H1 (cell line): ENCODE measurements at regions not wholly inside any gene's neighbourhood (a gene's known extent, or its start where the extent isn't known, plus 50 kb on each side); places are given as distances from the start of the nearest gene placed in this dataset.

ENCODE experiments used
- CTCF ChIA-PET: fragments of 300-600 bp; sonication (Branson Sonifier 250); formaldehyde crosslinking; loops from one replicate; lab custom pipeline; 2021; ENCODE audit not compliant: partially characterized antibody; lab: Charles Lee
- POLR2A ChIA-PET: fragments of 300-600 bp; sonication (Branson Sonifier 250); formaldehyde crosslinking; loops from one replicate; lab custom pipeline; 2021; ENCODE audit warnings: inconsistent platforms; ENCODE audit not compliant: partially characterized antibody; lab: Charles Lee
- DNase-seq, 2 experiments: peaks; one replicate each; pipeline versions ENCODE4 v3.0.0 to v3.0.0-alpha.2; 2010 to 2022; ENCODE audit warnings: low spot score in 2 of 2, low read depth in 1 of 2, mixed read lengths in 1 of 2
- FAIRE-seq: peaks from 2 replicates; lab custom pipeline; 2011; peaks lifted over from hg19 to GRCh38; lab: Jason Lieb, UNC
- H2AFZ ChIP-seq: 2 replicates; pipeline ENCODE4 v1.8.1; 2012; ENCODE audit warnings: low read length, inconsistent platforms
- H2AK5ac ChIP-seq: 2 replicates; pipeline ENCODE4 v1.6.1; 2013; ENCODE audit warnings: low read depth, low read length
- H2BK120ac ChIP-seq: replicated peaks from 2 replicates; pipeline ENCODE3; 2013; ENCODE audit warnings: low read depth, low read length, inconsistent platforms
- H2BK12ac ChIP-seq: 2 replicates; pipeline ENCODE4 v1.6.1; 2013; ENCODE audit warnings: low read depth, low read length
- H2BK15ac ChIP-seq: 2 replicates; pipeline ENCODE4 v1.6.1; 2013; ENCODE audit warnings: low read length
- H2BK20ac ChIP-seq: 2 replicates; pipeline ENCODE4 v1.6.1; 2013; ENCODE audit warnings: low read length
- H2BK5ac ChIP-seq: 2 replicates; pipeline ENCODE4 v1.6.1; 2013; ENCODE audit warnings: low read depth, low read length
- H3K14ac ChIP-seq: 2 replicates; pipeline ENCODE4 v1.6.1; 2013; ENCODE audit warnings: inconsistent platforms; ENCODE audit not compliant: insufficient read length
- H3K18ac ChIP-seq: 2 replicates; pipeline ENCODE4 v1.6.1; 2013; ENCODE audit warnings: low read length; ENCODE audit errors: extremely low read depth
- H3K23ac ChIP-seq: 2 replicates; pipeline ENCODE4 v1.6.1; 2013; ENCODE audit warnings: inconsistent platforms; ENCODE audit not compliant: insufficient read length
- H3K23me2 ChIP-seq: 2 replicates; pipeline ENCODE4 v1.6.1; 2013; ENCODE audit warnings: low read depth, low read length
- H3K27ac ChIP-seq: 2 replicates; pipeline ENCODE4 v1.6.1; 2011; ENCODE audit warnings: low read depth, low read length, inconsistent platforms
- H3K27me3 ChIP-seq, 4 experiments: replicated peaks in 1 of 4; 1 replicate in 1 of 4; 2 replicates in 3 of 4; pipeline versions ENCODE4 v1.6.1 to v1.8.1; 2011 to 2013; ENCODE audit warnings: low read length in 3 of 4, mild to moderate bottlenecking in 3 of 4, inconsistent platforms in 2 of 4, mixed read lengths in 2 of 4, moderate library complexity in 1 of 4; ENCODE audit not compliant: control insufficient read depth in 3 of 4, insufficient read depth in 3 of 4; ENCODE audit errors: extremely low read depth in 1 of 4
- H3K36me3 ChIP-seq, 4 experiments: 2 replicates each; pipeline versions ENCODE4 v1.6.1 to v1.8.1; 2011 to 2013; ENCODE audit warnings: mild to moderate bottlenecking in 4 of 4, low read length in 3 of 4, moderate library complexity in 2 of 4, control low read depth in 1 of 4, inconsistent platforms in 1 of 4; ENCODE audit not compliant: insufficient read depth in 4 of 4, control insufficient read depth in 2 of 4
- H3K4ac ChIP-seq: replicated peaks from 2 replicates; pipeline ENCODE3; 2013; ENCODE audit warnings: low read length, low read depth, mixed read lengths, inconsistent platforms; ENCODE audit not compliant: insufficient read length
- H3K4me1 ChIP-seq, 4 experiments: replicated peaks in 1 of 4; 1 replicate in 1 of 4; 2 replicates in 3 of 4; pipeline versions ENCODE4 v1.6.1 to v1.8.1; 2011 to 2013; ENCODE audit warnings: low read length in 3 of 4, inconsistent platforms in 2 of 4, mixed read lengths in 1 of 4; ENCODE audit not compliant: insufficient read depth in 4 of 4, control insufficient read depth in 3 of 4
- H3K4me2 ChIP-seq, 2 experiments: 2 replicates each; pipeline versions ENCODE4 v1.6.1 to v1.8.1; 2011 to 2013; ENCODE audit warnings: low read depth in 2 of 2, low read length in 2 of 2, control low read depth in 1 of 2, inconsistent platforms in 1 of 2, mild to moderate bottlenecking in 1 of 2; ENCODE audit not compliant: insufficient read depth in 1 of 2
- H3K4me3 ChIP-seq, 4 experiments: fragments of 200-600, 300-600 bp in 1 of 4; sonication (generic), shearing (Covaris generic), sonication (Bioruptor Twin) in 1 of 4; 2 replicates each; pipeline versions ENCODE4 v1.5.1 to v1.8.1; 2011 to 2016; ENCODE audit warnings: low read length in 4 of 4, low read depth in 3 of 4, control low read depth in 2 of 4, inconsistent platforms in 2 of 4, mild to moderate bottlenecking in 2 of 4, mixed read lengths in 1 of 4, moderate library complexity in 1 of 4; ENCODE audit not compliant: insufficient read depth in 2 of 4; ENCODE audit errors: extremely low read depth in 1 of 4
- H3K56ac ChIP-seq: replicated peaks from 2 replicates; pipeline ENCODE3; 2013; ENCODE audit warnings: low read depth, mild to moderate bottlenecking, mixed read lengths, low read length, inconsistent platforms; ENCODE audit not compliant: insufficient read length
- H3K79me1 ChIP-seq: 2 replicates; pipeline ENCODE4 v1.6.1; 2013; ENCODE audit warnings: low read depth, low read length, control low read depth
- H3K79me2 ChIP-seq, 2 experiments: 2 replicates each; pipeline versions ENCODE4 v1.6.1 to v1.8.1; 2012 to 2013; ENCODE audit warnings: low read length in 2 of 2, mild to moderate bottlenecking in 2 of 2, inconsistent platforms in 1 of 2; ENCODE audit not compliant: insufficient read depth in 2 of 2, control insufficient read depth in 1 of 2
- H3K9ac ChIP-seq, 4 experiments: replicated peaks in 1 of 4; 1 replicate in 1 of 4; 2 replicates in 3 of 4; pipeline versions ENCODE4 v1.6.1 to v1.8.1; 2011 to 2013; ENCODE audit warnings: low read depth in 3 of 4, low read length in 3 of 4, control low read depth in 2 of 4, mild to moderate bottlenecking in 2 of 4, moderate library complexity in 2 of 4, inconsistent platforms in 1 of 4; ENCODE audit errors: extremely low read depth in 1 of 4
- H3K9me3 ChIP-seq, 2 experiments: 2 replicates each; pipeline versions ENCODE4 v1.6.1 to v1.8.1; 2012 to 2013; ENCODE audit warnings: mild to moderate bottlenecking in 2 of 2, moderate library complexity in 2 of 2, control low read depth in 1 of 2, inconsistent platforms in 1 of 2, low read depth in 1 of 2, low read length in 1 of 2, mixed read lengths in 1 of 2; ENCODE audit not compliant: insufficient read depth in 2 of 2
- H4K20me1 ChIP-seq, 2 experiments: replicated peaks in 1 of 2; 2 replicates each; pipeline versions ENCODE3 to v1.8.1; 2011 to 2013; ENCODE audit warnings: inconsistent platforms in 2 of 2, low read length in 2 of 2, mild to moderate bottlenecking in 1 of 2; ENCODE audit not compliant: insufficient read depth in 2 of 2, control insufficient read depth in 1 of 2
- H4K5ac ChIP-seq: 2 replicates; pipeline ENCODE4 v1.6.1; 2013; ENCODE audit warnings: low read length, low read depth, mixed read lengths, inconsistent platforms; ENCODE audit not compliant: insufficient read length
- H4K8ac ChIP-seq: 2 replicates; pipeline ENCODE4 v1.8.0; 2013; ENCODE audit warnings: mild to moderate bottlenecking, moderate library complexity, low read length, inconsistent platforms; ENCODE audit not compliant: insufficient read depth; ENCODE audit errors: extremely low read depth
- H4K91ac ChIP-seq: replicated peaks from 2 replicates; pipeline ENCODE3; 2013; ENCODE audit warnings: low read length, mixed read lengths, inconsistent platforms; ENCODE audit not compliant: insufficient read length
- GTF2F1 ChIP-seq: IDR thresholded peaks from 2 replicates; pipeline ENCODE4 v1.6.1; 2012; ENCODE audit warnings: low read depth, low read length, improper control_type of control experiment, borderline replicate concordance
- KDM4A ChIP-seq: IDR thresholded peaks from one replicate; pipeline ENCODE4 v1.7.1; 2012; ENCODE audit warnings: low read depth, mild to moderate bottlenecking, moderate library complexity, low read length, inconsistent platforms; ENCODE audit not compliant: severe bottlenecking
- MAFK ChIP-seq: IDR thresholded peaks from 2 replicates; pipeline ENCODE4 v1.6.1; 2012; ENCODE audit warnings: low read depth, mild to moderate bottlenecking, improper control_type of control experiment, low read length
- POLR2A ChIP-seq, 2 experiments: IDR thresholded peaks; 1 replicate in 1 of 2; 2 replicates in 1 of 2; pipeline ENCODE4 v1.6.1; 2011; ENCODE audit warnings: low read depth in 2 of 2, low read length in 2 of 2, mild to moderate bottlenecking in 2 of 2; ENCODE audit errors: control extremely low read depth in 1 of 2
- RBBP5 ChIP-seq: IDR thresholded peaks from 2 replicates; pipeline ENCODE4 v1.7.1; 2012; ENCODE audit warnings: low read depth, mild to moderate bottlenecking, inconsistent platforms, low read length, moderate library complexity, borderline replicate concordance
- RXRA ChIP-seq: IDR thresholded peaks from 2 replicates; pipeline ENCODE4 v1.6.1; 2011; ENCODE audit warnings: low read depth, mild to moderate bottlenecking, low read length, moderate library complexity; ENCODE audit not compliant: insufficient read depth
- SIRT6 ChIP-seq: IDR thresholded peaks from one replicate; pipeline ENCODE4 v1.7.1; 2012; ENCODE audit warnings: low read length, inconsistent platforms
- SP4 ChIP-seq: IDR thresholded peaks from 2 replicates; pipeline ENCODE4 v1.6.1; 2012; ENCODE audit warnings: low read length, inconsistent platforms
- SUZ12 ChIP-seq: fragments of 200-600 bp; sonication (generic); IDR thresholded peaks from 2 replicates; pipeline ENCODE4 v1.6.1; 2012; ENCODE audit warnings: mild to moderate bottlenecking, inconsistent platforms, low read length, moderate library complexity, mixed read lengths
- WGBS, 2 experiments: shearing (Covaris generic) in 1 of 2; methylation state at CpG; one replicate each; pipeline versions ENCODE4 v1.1.6 to v1.1.7; 2013 to 2015; ENCODE audit warnings: low lambda C conversion rate in 2 of 2, mixed read lengths in 2 of 2, inconsistent platforms in 1 of 2, low coverage in 1 of 2, missing lambda C conversion rate in 1 of 2; ENCODE audit not compliant: insufficient replicate concordance in 2 of 2, insufficient coverage in 1 of 2, insufficient read length in 1 of 2; ENCODE audit errors: extremely low coverage in 1 of 2, missing lambda C conversion rate in 1 of 2; 5-methylcytosine and 5-hydroxymethylcytosine counted together

GRCh38 chr12:116415408-116416108 is 138.1 kb upstream of the MED13L start:
- Histone ChIP-seq H3K27ac (no peak overlapping the region), H3K14ac (peak overlapping the region; percentile 96), H3K4ac (peak overlapping the region; percentile 62), H2AK5ac (peak overlapping the region; percentile 100), H2BK20ac (peak overlapping the region; percentile 84; the same call in 1 of the 2 replicates), H3K23me2 (peaks cover 7% of the 10 kb centered on the region), H2BK12ac (peak overlapping the region; percentile 90), H3K4me2 (peak overlapping the region in 1 of 2 experiments; percentile 3; a peak in 1 of 4 replicates), H4K5ac (peak overlapping the region; percentile 20), H3K18ac (peak overlapping the region; percentile 80), H2BK120ac (peak overlapping the region; percentile 62), H3K4me1 (peaks cover 3 to 10% (median 5%) of the 10 kb centered on the region in 4 experiments; a peak in 6 of 7 replicates), H3K79me2 (no peaks in the 10 kb centered on the region), H3K23ac (no peak overlapping the region), H3K27me3 (no peaks in the 10 kb centered on the region), H4K20me1 (peaks cover 0 to 4% of the 10 kb centered on the region in 2 experiments), H3K9ac (no peak overlapping the region; a peak in 1 of 7 replicates), H3K56ac (no peak overlapping the region), H2BK5ac (peak overlapping the region; percentile 91), H4K8ac (no peak overlapping the region), H2BK15ac (peak overlapping the region; percentile 99), H3K79me1 (no peaks in the 10 kb centered on the region), H3K36me3 (no peaks in the 10 kb centered on the region; a peak in 1 of 8 replicates), H3K9me3 (no peaks in the 10 kb centered on the region), H2AFZ (no peak overlapping the region), H3K4me3 (no peak overlapping the region), H4K91ac (peak overlapping the region; percentile 79)
- 90% methylated on average over 20 of the region's 21 CpGs; no CpG with 5 or more reads in 1 of the 2 experiments for WGBS, 2 experiments
- DNase-seq (no peak), FAIRE-seq (no peak)
- ChIA-PET CTCF (interaction anchor here (1.0 to 2.1 kb wide), 3 partner anchors 9 to 194 kb away, joined by 3 to 5 read pairs (median 4); no protein-coding TSS in a partner anchor), POLR2A (no interaction called here)
- TF ChIP-seq MAFK (no peak), POLR2A (IDR thresholded peaks at IDR 0.05; ENCODE audit: control extremely low read depth in 1 of 2, low read depth in 2 of 2, low read length in 2 of 2) (no peak), SUZ12 (no peak), RBBP5 (no peak), SP4 (no peak), KDM4A (no peak), SIRT6 (no peak), GTF2F1 (no peak), RXRA (no peak)
